DND-41 (cell line): ENCODE measurements at regions not wholly inside any gene's neighbourhood (a gene's known extent, or its start where the extent isn't known, plus 50 kb on each side); places are given as distances from the start of the nearest gene placed in this dataset.

Source experiments
- EZH2 ChIP-seq: IDR thresholded peaks from 3 replicates; pipeline ENCODE4 v1.6.1; 2012; ENCODE audit warnings: borderline replicate concordance, low read depth, mild to moderate bottlenecking, moderate library complexity, low read length, inconsistent platforms; ENCODE audit not compliant: severe bottlenecking
- TF ChIP-seq, protein P1 (sequence below): IDR thresholded peaks from 2 replicates; pipeline ENCODE4 v1.5.1; 2012; ENCODE audit warnings: borderline replicate concordance, low read length, moderate library complexity, mild to moderate bottlenecking; ENCODE audit not compliant: poor library complexity, severe bottlenecking; ENCODE audit errors: extremely low read depth

DNA sequence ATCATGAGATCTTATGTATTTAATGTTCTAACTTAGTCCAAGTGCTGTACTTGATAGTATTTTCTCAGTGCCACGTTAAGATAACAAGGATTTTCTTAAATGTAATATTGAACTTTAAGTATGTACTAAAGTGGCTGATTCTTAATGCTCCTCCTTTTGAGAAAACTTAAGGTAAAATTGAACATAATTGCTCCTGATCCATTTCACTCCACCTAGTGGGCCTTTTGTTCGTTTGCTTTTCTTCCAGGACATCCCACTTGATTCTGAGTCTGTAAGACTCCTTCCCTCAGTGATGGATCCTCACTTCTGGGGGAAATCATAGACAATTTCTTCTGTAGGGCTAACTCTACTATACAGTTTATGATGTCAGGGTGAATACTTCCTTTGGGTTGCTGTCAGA lies 173.1 kb downstream of the LMO4 start:
- TF ChIP-seq, protein P1, sequence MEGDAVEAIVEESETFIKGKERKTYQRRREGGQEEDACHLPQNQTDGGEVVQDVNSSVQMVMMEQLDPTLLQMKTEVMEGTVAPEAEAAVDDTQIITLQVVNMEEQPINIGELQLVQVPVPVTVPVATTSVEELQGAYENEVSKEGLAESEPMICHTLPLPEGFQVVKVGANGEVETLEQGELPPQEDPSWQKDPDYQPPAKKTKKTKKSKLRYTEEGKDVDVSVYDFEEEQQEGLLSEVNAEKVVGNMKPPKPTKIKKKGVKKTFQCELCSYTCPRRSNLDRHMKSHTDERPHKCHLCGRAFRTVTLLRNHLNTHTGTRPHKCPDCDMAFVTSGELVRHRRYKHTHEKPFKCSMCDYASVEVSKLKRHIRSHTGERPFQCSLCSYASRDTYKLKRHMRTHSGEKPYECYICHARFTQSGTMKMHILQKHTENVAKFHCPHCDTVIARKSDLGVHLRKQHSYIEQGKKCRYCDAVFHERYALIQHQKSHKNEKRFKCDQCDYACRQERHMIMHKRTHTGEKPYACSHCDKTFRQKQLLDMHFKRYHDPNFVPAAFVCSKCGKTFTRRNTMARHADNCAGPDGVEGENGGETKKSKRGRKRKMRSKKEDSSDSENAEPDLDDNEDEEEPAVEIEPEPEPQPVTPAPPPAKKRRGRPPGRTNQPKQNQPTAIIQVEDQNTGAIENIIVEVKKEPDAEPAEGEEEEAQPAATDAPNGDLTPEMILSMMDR: no peak
- TF ChIP-seq EZH2: no peak
